ENCODE measurements at regions not wholly inside any gene's neighbourhood (a gene's known extent, or its start where the extent isn't known, plus 50 kb on each side); places are given as distances from the start of the nearest gene placed in this dataset.

DNA sequence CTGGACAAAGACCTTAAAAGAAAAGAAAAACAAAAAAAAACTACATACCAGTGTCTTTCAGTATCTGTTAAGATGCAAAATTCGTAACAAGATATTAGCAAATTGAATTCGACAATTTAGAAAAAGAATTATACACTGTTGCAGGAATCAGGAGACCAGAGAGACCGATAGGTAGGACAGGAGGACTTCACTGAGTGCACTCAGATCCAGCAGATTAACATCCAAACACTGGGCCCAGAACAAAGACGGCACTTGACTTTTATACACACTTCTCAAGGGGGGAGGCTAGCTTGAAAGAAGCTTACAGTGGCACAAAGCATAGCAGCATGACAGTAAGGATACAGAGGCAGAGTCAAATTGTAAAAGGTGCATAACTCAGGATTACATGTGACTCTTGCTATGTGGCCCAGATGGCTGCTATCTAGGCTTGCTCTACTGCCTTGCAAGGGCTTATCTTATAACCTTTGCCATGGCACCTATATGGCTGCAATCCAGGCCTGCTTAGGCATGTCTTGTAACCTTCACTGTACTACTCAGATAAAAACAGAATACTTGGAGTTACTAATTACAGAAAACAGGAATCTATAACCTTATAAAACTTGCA, 507.3 kb upstream of the LRRTM4 start:
- no peak for DNase-seq (ENCODE audit: low read depth)
- H3K36me3 ChIP-seq (ENCODE audit: control insufficient read depth, insufficient read depth, low read length, severe bottlenecking) = no peaks in the 10 kb centered on the region
- peaks cover 14% of the 10 kb centered on the region for H3K9me3 ChIP-seq (ENCODE audit: control insufficient read depth, low read length)
- H3K27me3 ChIP-seq (replicated peaks; ENCODE audit: control insufficient read depth, insufficient read depth, low read length) = no peaks in the 10 kb centered on the region
- H3K9ac ChIP-seq (ENCODE audit: low read length) = no peak overlapping the region
- H3K4me3 ChIP-seq (ENCODE audit: low read length) = no peak overlapping the region
- H3K4me1 ChIP-seq (ENCODE audit: control insufficient read depth, insufficient read depth, low read length) = no peaks in the 10 kb centered on the region

DNA sequence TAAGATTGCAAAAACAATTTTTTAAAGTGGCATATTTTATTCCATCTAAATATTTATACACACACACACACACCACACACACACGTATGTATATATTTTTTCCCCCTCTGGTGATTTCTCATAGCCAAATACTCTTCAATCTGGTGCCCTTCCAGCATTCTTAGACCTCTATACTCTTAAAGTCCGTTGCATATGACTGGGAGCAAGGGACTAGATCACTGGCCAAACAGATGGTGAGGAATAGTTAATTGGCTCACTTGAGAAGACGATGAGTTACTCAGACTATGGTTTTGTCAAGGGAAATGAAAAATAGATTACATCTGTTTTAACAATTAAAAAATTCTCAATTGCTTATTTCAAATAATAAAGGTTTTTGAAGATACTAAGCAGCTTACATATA, 512.5 kb upstream of the LRRTM4 start:
- Histone ChIP-seq H3K4me3 (ENCODE audit: low read length) (no peak overlapping the region), H3K9me3 (ENCODE audit: control insufficient read depth, low read length) (peaks cover 2% of the 10 kb centered on the region), H3K9ac (ENCODE audit: low read length) (no peak overlapping the region), H3K36me3 (ENCODE audit: control insufficient read depth, insufficient read depth, low read length, severe bottlenecking) (no peaks in the 10 kb centered on the region), H3K4me1 (ENCODE audit: control insufficient read depth, insufficient read depth, low read length) (no peaks in the 10 kb centered on the region), H3K27me3 (replicated peaks; ENCODE audit: control insufficient read depth, insufficient read depth, low read length) (no peaks in the 10 kb centered on the region)
- no peak for DNase-seq (ENCODE audit: low read depth)

DNA sequence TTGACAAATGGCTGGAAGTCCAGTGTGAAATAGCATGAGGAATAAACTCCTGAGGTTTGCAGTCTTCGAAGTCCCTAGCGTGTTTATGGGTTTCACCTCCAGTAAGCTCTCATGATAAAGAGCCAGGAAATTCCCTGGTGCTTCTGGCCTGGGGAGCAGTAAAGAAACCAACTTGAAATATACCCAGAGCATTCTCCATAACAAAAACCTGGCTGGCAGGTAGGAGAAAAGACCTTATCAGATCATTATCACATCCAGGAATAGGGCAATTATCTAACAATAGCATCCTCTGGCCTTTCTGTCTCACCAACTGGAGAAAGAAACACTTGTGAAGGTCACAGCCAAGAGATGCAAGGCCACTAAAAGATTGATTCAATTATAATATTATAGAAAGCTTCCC, 513.6 kb upstream of the LRRTM4 start:
- DNase-seq (ENCODE audit: low read depth) = no peak
- Histone ChIP-seq H3K4me1 (ENCODE audit: control insufficient read depth, insufficient read depth, low read length) (no peaks in the 10 kb centered on the region), H3K4me3 (ENCODE audit: low read length) (no peak overlapping the region), H3K9ac (ENCODE audit: low read length) (no peak overlapping the region), H3K36me3 (ENCODE audit: control insufficient read depth, insufficient read depth, low read length, severe bottlenecking) (no peaks in the 10 kb centered on the region), H3K9me3 (ENCODE audit: control insufficient read depth, low read length) (no peaks in the 10 kb centered on the region), H3K27me3 (replicated peaks; ENCODE audit: control insufficient read depth, insufficient read depth, low read length) (no peaks in the 10 kb centered on the region)

DNA sequence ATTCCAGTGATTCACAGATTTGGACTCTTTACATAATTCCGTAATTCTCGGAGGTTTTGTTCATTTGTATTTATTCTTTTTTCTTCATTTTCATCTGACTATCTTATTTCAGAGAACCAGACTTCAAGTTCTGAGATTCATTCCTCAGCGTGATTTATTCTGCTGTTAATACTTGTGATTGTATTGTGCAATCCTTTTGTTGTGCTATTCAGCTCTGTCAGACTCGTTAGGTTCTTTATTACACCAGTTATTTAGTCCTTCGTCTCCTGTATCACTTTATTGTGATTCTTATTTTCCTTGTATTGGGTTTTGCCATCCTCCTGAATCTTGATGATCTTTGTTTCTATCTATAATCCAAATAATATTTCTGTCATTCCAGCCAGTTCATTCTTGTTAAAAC, 529.3 kb upstream of the LRRTM4 start:
- no peaks in the 10 kb centered on the region for H3K36me3 ChIP-seq (ENCODE audit: control insufficient read depth, insufficient read depth, low read length, severe bottlenecking)
- no peak overlapping the region for H3K4me3 ChIP-seq (ENCODE audit: low read length)
- DNase-seq (ENCODE audit: low read depth) = no peak
- no peaks in the 10 kb centered on the region for H3K4me1 ChIP-seq (ENCODE audit: control insufficient read depth, insufficient read depth, low read length)
- peaks cover 18% of the 10 kb centered on the region for H3K9me3 ChIP-seq (ENCODE audit: control insufficient read depth, low read length)
- H3K27me3 ChIP-seq (replicated peaks; ENCODE audit: control insufficient read depth, insufficient read depth, low read length) = no peaks in the 10 kb centered on the region
- no peak overlapping the region for H3K9ac ChIP-seq (ENCODE audit: low read length)

DNA sequence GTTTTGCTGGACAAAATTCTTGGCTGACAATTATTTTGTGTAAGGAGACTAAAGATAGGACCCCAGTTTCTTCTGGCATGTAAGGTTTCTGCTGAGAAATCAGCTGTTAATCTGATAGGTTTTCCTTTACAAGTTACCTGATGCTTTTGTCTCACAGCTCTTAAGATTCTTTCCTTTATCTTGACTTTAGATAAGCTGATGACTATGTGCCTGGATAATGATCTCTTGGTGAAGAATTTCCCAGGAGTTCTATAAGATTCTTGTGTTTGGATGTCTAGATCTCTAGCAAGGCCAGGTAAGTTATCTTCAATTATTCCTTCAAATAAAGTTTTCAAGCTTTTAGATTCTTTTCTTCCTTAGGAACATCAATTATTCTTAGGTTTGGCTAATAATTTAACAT, 534.8 kb upstream of the LRRTM4 start:
- Histone ChIP-seq H3K4me1 (ENCODE audit: control insufficient read depth, insufficient read depth, low read length) (no peaks in the 10 kb centered on the region), H3K9ac (ENCODE audit: low read length) (no peak overlapping the region), H3K4me3 (ENCODE audit: low read length) (no peak overlapping the region), H3K36me3 (ENCODE audit: control insufficient read depth, insufficient read depth, low read length, severe bottlenecking) (no peaks in the 10 kb centered on the region), H3K9me3 (ENCODE audit: control insufficient read depth, low read length) (peaks cover 4% of the 10 kb centered on the region), H3K27me3 (replicated peaks; ENCODE audit: control insufficient read depth, insufficient read depth, low read length) (no peaks in the 10 kb centered on the region)
- DNase-seq (ENCODE audit: low read depth) = no peak

DNA sequence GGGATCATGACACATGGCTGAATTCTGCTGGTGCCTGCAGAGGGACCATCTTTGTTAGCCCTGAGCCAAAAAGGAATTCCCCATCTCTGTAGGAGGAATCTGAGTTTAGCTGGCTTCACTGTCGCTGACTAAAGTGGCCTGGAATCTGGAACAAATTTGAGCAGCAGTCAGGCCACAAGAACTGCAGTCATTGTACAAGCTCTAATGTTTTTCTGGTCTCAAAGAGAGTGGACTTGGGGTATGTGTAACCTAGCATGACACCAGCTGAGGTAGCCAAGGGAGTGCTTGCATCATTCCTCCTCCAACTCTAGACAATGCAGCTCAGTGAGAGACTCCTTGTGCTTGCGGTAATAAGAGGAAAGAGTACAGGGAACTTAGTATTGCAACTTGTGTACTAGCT, 539.1 kb upstream of the LRRTM4 start:
- Histone ChIP-seq H3K4me3 (ENCODE audit: low read length) (no peak overlapping the region), H3K9ac (ENCODE audit: low read length) (no peak overlapping the region), H3K36me3 (ENCODE audit: control insufficient read depth, insufficient read depth, low read length, severe bottlenecking) (no peaks in the 10 kb centered on the region), H3K9me3 (ENCODE audit: control insufficient read depth, low read length) (no peaks in the 10 kb centered on the region), H3K4me1 (ENCODE audit: control insufficient read depth, insufficient read depth, low read length) (no peaks in the 10 kb centered on the region), H3K27me3 (replicated peaks; ENCODE audit: control insufficient read depth, insufficient read depth, low read length) (no peaks in the 10 kb centered on the region)
- DNase-seq (ENCODE audit: low read depth) = no peak

DNA sequence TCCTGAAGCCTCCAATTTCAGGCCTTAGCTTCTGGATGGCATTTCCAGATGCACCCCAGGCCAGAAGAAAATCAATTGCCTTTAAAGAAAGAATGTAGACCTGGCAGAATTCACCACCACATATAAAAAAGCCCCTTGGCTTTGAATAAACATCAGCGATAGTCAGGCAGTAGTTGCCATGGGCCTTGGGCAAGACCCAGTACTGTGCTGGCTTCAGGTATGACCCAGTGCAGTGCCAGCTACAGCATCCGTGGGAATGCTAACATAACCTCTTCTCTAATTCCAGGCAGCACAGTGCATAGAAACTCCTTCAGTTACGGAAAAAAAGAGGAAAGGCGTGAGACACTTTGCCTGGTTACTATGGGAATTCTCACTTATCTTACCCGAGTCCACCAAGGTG, 539.6 kb upstream of the LRRTM4 start:
- no peak overlapping the region for H3K9ac ChIP-seq (ENCODE audit: low read length)
- H3K36me3 ChIP-seq (ENCODE audit: control insufficient read depth, insufficient read depth, low read length, severe bottlenecking) = no peaks in the 10 kb centered on the region
- no peaks in the 10 kb centered on the region for H3K27me3 ChIP-seq (replicated peaks; ENCODE audit: control insufficient read depth, insufficient read depth, low read length)
- H3K4me3 ChIP-seq (ENCODE audit: low read length) = no peak overlapping the region
- no peaks in the 10 kb centered on the region for H3K4me1 ChIP-seq (ENCODE audit: control insufficient read depth, insufficient read depth, low read length)
- H3K9me3 ChIP-seq (ENCODE audit: control insufficient read depth, low read length) = no peaks in the 10 kb centered on the region
- no peak for DNase-seq (ENCODE audit: low read depth)

DNA sequence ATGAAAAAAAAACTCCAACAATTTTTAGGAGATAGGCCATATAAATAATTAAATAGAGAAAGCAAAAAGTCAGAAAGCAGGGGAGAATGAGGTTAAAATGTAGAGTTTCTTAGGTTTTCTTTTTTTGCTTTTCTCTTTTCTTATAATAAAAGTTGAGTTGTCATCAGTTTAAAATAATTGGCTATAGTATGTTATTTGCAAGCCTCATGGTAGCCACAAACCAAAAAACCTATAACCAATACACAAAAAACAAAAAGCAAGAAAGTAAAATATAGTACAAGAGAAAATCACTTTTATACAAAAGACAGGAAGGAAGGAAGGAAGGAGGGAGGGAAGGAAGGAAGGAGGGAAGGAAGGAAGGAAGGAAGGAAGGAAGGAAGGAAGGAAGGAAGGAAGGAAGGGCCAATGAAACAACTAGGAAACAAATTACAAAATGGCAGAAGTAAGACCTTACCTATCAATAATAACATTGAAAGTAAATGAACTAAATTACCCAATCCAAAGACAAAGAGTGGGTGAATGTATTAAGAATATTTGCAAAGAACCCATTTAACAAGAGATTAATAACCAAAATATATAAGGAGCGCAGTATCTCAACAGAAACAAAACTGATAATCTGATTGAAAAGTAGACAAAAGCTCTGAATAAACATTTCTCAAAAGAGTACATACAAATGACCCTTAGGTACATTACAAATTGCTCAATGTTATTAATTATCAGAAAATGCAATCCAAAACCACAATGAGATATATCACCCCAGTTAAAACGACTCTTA, 541.3 kb upstream of the LRRTM4 start:
- no peak for DNase-seq (ENCODE audit: low read depth)
- no peaks in the 10 kb centered on the region for H3K9me3 ChIP-seq (ENCODE audit: control insufficient read depth, low read length)
- H3K36me3 ChIP-seq (ENCODE audit: control insufficient read depth, insufficient read depth, low read length, severe bottlenecking) = no peaks in the 10 kb centered on the region
- H3K4me1 ChIP-seq (ENCODE audit: control insufficient read depth, insufficient read depth, low read length) = no peaks in the 10 kb centered on the region
- H3K4me3 ChIP-seq (ENCODE audit: low read length) = no peak overlapping the region
- H3K9ac ChIP-seq (ENCODE audit: low read length) = no peak overlapping the region
- no peaks in the 10 kb centered on the region for H3K27me3 ChIP-seq (replicated peaks; ENCODE audit: control insufficient read depth, insufficient read depth, low read length)

DNA sequence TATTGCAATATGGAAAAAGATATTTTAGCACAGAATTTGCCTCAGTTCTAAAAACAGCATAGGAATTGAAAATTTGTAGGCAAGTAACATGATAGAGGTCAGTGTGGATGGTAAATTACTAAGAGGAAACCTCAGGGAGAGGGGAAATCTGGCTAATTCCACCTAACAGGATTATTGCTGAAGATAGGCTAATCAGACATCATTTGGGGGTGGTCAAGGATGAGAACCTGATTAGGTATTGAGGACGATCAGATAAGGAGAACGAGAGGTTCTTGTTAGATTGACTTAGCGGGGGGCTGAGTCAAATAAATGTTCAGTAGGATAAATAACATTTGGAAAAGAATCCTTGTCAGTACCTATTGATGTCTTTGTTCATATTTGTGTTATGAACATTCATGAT, 543.2 kb upstream of the LRRTM4 start:
- no peaks in the 10 kb centered on the region for H3K4me1 ChIP-seq (ENCODE audit: control insufficient read depth, insufficient read depth, low read length)
- no peaks in the 10 kb centered on the region for H3K27me3 ChIP-seq (replicated peaks; ENCODE audit: control insufficient read depth, insufficient read depth, low read length)
- H3K9ac ChIP-seq (ENCODE audit: low read length) = no peak overlapping the region
- H3K9me3 ChIP-seq (ENCODE audit: control insufficient read depth, low read length) = no peaks in the 10 kb centered on the region
- DNase-seq (ENCODE audit: low read depth) = no peak
- no peak overlapping the region for H3K4me3 ChIP-seq (ENCODE audit: low read length)
- no peaks in the 10 kb centered on the region for H3K36me3 ChIP-seq (ENCODE audit: control insufficient read depth, insufficient read depth, low read length, severe bottlenecking)

DNA sequence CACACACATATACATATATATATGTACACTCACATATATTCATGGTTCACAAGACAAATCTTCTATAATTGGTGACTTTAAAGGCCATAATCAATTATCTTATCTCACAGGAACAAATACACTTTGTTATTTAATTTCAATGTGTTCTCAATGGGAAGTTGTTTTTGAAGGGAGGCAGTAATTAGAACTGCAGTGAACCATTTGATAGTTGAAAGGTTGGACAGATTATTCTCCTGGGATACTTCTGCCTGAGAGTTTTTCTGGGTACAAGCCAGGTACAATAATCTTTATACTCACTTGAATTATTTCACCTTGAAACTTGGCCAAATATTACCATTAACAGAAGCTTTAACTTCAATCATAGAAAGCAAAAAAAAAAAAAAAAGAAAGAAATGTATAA, 546.6 kb upstream of the LRRTM4 start:
- H3K27me3 ChIP-seq (replicated peaks; ENCODE audit: control insufficient read depth, insufficient read depth, low read length) = no peaks in the 10 kb centered on the region
- no peaks in the 10 kb centered on the region for H3K9me3 ChIP-seq (ENCODE audit: control insufficient read depth, low read length)
- DNase-seq (ENCODE audit: low read depth) = no peak
- no peak overlapping the region for H3K4me3 ChIP-seq (ENCODE audit: low read length)
- H3K9ac ChIP-seq (ENCODE audit: low read length) = no peak overlapping the region
- no peaks in the 10 kb centered on the region for H3K36me3 ChIP-seq (ENCODE audit: control insufficient read depth, insufficient read depth, low read length, severe bottlenecking)
- H3K4me1 ChIP-seq (ENCODE audit: control insufficient read depth, insufficient read depth, low read length) = no peaks in the 10 kb centered on the region

DNA sequence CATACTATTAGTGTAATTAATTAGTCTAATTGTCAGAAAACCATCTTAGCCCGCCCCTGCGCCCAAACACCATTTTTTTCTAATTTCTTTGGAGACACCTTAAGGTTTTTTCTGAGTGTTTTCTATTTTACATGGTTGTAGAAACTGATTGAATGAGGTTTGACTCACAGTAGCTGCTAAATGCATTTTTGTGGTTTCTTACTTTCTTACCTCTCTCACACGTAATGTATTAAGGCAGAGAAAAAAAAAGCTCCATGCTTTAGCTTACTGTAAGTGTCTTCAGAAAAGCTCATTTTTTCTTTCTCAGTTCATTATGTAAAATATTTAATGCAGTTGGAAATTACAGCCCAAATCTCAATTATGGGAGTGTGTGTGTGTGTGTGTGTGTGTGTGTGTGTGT, 548.5 kb upstream of the LRRTM4 start:
- H3K27me3 ChIP-seq (replicated peaks; ENCODE audit: control insufficient read depth, insufficient read depth, low read length) = no peaks in the 10 kb centered on the region
- no peak overlapping the region for H3K9ac ChIP-seq (ENCODE audit: low read length)

DNA sequence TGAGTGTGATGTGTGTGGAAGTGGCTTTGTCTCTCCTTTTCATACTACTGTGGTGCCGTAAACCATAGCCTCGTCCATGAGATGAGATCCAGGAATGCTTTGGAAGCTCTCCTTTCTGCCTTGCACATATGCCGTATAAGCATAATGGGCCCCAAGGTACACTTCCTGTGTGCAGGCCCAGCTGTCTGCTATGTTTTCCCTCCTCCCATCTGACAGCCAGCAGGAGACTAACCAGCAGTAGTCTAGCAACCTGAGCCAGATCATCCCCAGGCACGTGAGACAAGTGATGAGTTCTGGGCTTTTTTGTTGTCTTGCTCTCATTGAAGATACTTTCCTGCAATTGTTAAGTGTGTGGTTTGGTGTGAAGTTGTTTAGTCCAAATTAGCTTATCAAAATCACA, 555.5 kb upstream of the LRRTM4 start:
- Histone ChIP-seq H3K27me3 (replicated peaks; ENCODE audit: control insufficient read depth, insufficient read depth, low read length) (no peaks in the 10 kb centered on the region), H3K9me3 (ENCODE audit: control insufficient read depth, low read length) (no peaks in the 10 kb centered on the region), H3K9ac (ENCODE audit: low read length) (no peak overlapping the region), H3K4me3 (ENCODE audit: low read length) (no peak overlapping the region), H3K4me1 (ENCODE audit: control insufficient read depth, insufficient read depth, low read length) (no peaks in the 10 kb centered on the region), H3K36me3 (ENCODE audit: control insufficient read depth, insufficient read depth, low read length, severe bottlenecking) (no peaks in the 10 kb centered on the region)
- no peak for DNase-seq (ENCODE audit: low read depth)

More for the DNA sequence above, 548.5 kb upstream of the LRRTM4 start:
- DNase-seq (ENCODE audit: low read depth) = no peak
- no peak overlapping the region for H3K4me3 ChIP-seq (ENCODE audit: low read length)
- H3K9me3 ChIP-seq (ENCODE audit: control insufficient read depth, low read length) = no peaks in the 10 kb centered on the region
- H3K4me1 ChIP-seq (ENCODE audit: control insufficient read depth, insufficient read depth, low read length) = no peaks in the 10 kb centered on the region
- H3K36me3 ChIP-seq (ENCODE audit: control insufficient read depth, insufficient read depth, low read length, severe bottlenecking) = no peaks in the 10 kb centered on the region
